Gastroesophageal sphincter (tissue), 3 donors: ENCODE measurements at regions not wholly inside any gene's neighbourhood (a gene's known extent, or its start where the extent isn't known, plus 50 kb on each side); places are given as distances from the start of the nearest gene placed in this dataset.

Experiments
- CTCF ChIP-seq, 4 experiments: fragments of 200-600 bp in 2 of 4; fragments of 450-650 bp in 2 of 4; sonication (generic) in 1 of 4; IDR thresholded peaks; one replicate each; pipeline ENCODE4 v1.5.1; 2017 to 2019; ENCODE audit warnings: antibody characterized with exemption in 4 of 4, mild to moderate bottlenecking in 2 of 4, moderate library complexity in 2 of 4
- EP300 ChIP-seq: sonication (generic); formaldehyde crosslinking; IDR thresholded peaks from one replicate; pipeline ENCODE4 v1.6.1; 2017; ENCODE audit warnings: antibody characterized with exemption, mild to moderate bottlenecking
- POLR2A ChIP-seq, 2 donors: fragments of 450-650 bp; IDR thresholded peaks; one replicate each; pipeline ENCODE4 v1.6.1; 2017; ENCODE audit warnings: antibody characterized with exemption in 2 of 2, mild to moderate bottlenecking in 2 of 2, moderate library complexity in 1 of 2
- POLR2AphosphoS5 ChIP-seq: sonication (generic); formaldehyde crosslinking; IDR thresholded peaks from one replicate; pipeline ENCODE4 v1.6.1; 2017; ENCODE audit warnings: antibody characterized with exemption

GRCh38 chr1:227445746-227446145, 117.6 kb upstream of the ZNF678 start:
- TF ChIP-seq CTCF (IDR thresholded peaks at IDR 0.05) (no peak), POLR2A (IDR thresholded peaks at IDR 0.05) (no peak), POLR2AphosphoS5 (no peak), EP300 (no peak)
